T-helper 1 cell treated with Interleukin-12 subunit alpha and Interleukin-12 subunit beta and Interleukin-4 antibody, amounts not matched to agents 30 ng/mL and 1 ng/mL, for 36 hours (primary cell): ENCODE measurements at regions not wholly inside any gene's neighbourhood (a gene's known extent, or its start where the extent isn't known, plus 50 kb on each side); places are given as distances from the start of the nearest gene placed in this dataset.

Experiments
- intact Hi-C: fragments of 100-400 bp; cut with micrococcal nuclease; formaldehyde crosslinking; loops from one replicate; pipeline ENCODE4 v1.15.1; 2024

DNA sequence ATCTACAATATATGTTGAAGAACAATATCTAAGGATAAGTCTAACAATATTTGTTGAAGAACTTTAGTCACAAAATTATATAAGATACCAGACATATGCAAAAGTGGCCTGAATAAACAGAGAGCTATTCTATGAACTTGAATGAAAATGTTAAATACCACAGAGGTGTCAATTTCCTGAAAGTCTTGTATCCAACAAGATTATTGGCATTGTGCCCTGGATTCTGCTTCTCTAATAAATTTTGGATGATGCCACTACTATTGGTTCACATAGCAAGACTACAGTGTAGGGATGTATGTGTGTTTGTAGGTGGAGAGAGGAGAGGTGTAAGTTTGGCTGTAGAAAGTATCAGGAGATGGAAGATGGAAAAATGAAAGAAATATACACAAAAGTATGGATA, 731.8 kb upstream of the RGMB start:
- intact Hi-C loops, result no loop called here

- intact Hi-C loops, result no loop called here
Measured at GRCh38 chr5:98042521-98042920, 730.9 kb upstream of the RGMB start.

DNA sequence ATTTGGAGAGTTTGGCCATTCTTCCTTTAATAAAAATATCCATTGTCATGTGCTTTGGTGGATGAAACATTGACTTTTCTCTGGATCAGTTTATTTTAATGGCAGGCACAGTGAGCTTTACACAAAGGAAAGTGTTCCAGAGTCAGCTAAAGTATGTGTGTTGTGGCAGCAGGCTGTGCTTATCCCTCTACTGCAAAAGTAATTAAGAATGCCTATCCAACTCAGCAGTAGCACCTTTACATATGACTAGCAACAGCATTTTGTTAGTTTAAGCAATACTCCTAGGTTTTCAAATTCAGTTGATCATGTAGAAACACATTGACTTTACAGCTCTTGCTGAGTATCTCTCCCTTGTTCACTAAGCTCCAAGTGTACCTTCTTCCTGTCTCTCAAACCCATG, 730.5 kb upstream of the RGMB start:
- intact Hi-C loops, result no loop called here

GRCh38 chr5:98050583-98050982, 722.9 kb upstream of the RGMB start:
- intact Hi-C loops, result no loop called here

- intact Hi-C loops, result no loop called here
Measured at GRCh38 chr5:98053170-98053569, 720.3 kb upstream of the RGMB start.

DNA sequence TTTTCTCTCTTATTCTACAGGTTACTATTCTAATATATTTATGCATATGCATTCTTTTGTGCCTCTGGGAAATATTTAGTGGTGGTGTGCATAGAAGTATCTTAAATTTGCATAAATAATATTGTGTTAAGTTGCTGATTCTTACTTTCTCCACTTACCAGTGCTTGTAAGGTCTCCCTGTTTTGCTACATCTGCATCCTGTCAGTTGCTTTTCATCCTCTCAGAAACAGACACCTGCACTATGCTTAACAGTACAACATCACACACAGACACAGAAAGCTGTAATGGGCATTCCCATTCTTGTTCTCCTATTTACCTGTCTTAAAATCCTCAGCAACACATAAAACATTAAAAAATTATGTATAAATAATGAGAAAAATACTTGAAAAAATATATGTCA, 713.3 kb upstream of the RGMB start:
- intact Hi-C loops, result no loop called here

- intact Hi-C loops, result no loop called here
Measured at GRCh38 chr5:98064118-98064685, 709.3 kb upstream of the RGMB start.

DNA sequence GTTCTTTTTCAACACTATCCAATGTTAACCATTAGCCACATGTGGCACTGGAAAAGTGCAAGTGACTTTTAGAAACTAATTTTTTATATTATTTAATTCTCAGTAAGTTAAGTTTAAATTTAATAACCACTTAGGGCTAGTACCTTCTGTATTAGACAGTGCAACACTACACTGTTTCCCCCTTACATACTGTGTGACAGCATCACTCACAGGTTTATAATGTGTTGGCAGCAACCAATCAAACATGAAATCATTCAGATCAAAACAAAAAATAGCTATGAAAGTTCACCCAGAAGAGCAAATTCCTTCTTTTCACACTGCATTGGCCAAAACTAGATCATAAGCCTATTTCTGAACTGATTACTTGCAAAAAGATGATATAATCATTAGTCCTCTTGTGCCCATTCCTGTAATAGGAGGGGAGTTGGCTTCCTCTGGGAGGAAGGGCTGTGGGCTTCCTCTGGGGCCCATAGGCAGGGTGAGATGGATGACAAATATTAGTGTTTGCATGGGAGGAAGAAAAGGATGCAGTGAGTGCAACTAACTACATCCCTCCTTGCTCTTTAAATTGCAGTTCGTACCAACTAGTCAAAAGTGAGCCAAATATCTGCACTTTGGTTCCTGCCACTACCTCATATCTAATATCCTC, 708.1 kb upstream of the RGMB start:
- intact Hi-C loops, result no loop called here

DNA sequence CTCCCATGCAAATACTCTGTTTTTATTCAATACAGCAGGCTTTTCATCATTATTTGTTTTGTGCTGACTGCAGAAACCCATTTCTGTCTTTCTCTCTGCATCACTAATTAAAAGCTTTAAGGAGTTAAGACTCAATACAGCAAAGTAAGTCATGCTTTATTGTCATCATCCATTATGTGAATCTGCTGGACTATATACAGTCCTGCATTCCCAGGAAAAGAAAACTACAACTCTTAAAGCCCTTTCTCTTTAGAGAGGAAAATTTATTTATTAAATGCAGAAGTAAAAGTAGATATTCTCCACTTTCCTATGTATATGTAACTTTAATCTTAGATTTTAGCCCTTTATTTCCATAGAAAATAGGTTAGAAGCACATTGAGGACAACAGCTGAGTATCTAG, 706.6 kb upstream of the RGMB start:
- intact Hi-C loops, result no loop called here

GRCh38 chr5:98069876-98070512, 703.5 kb upstream of the RGMB start:
- intact Hi-C loops, result no loop called here

- intact Hi-C loops, result no loop called here
Measured at GRCh38 chr5:98072921-98073320, 700.5 kb upstream of the RGMB start.

- intact Hi-C loops, result no loop called here
Measured at GRCh38 chr5:98076501-98076900, 697.0 kb upstream of the RGMB start.

- intact Hi-C loops, result no loop called here
Measured at GRCh38 chr5:98085593-98085992, 687.9 kb upstream of the RGMB start.

DNA sequence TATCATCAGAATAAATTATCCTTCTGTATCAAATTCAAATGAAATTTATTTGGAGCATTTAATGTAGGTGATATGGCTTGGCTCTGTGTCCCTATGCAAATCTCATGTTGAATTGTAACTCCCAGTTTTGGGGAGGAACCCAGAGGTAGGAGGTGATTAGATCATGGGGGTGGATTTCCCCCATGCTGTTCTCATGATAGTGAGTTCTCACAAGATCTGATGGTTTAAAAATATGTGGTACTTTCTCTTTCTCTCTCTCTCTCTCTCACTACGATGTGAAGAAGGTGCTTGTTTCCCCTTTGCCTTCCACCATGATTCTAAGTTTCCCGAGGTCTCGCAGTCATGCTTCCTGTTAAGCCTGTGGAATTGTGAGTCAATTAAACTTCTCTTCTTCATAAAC, 678.4 kb upstream of the RGMB start:
- intact Hi-C loops, result no loop called here

- intact Hi-C loops, result no loop called here
Measured at GRCh38 chr5:98096155-98096554, 677.3 kb upstream of the RGMB start.

- intact Hi-C loops, result no loop called here
Measured at GRCh38 chr5:98099448-98100105, 673.9 kb upstream of the RGMB start.

GRCh38 chr5:98101131-98101530, 672.3 kb upstream of the RGMB start:
- intact Hi-C loops, result no loop called here

DNA sequence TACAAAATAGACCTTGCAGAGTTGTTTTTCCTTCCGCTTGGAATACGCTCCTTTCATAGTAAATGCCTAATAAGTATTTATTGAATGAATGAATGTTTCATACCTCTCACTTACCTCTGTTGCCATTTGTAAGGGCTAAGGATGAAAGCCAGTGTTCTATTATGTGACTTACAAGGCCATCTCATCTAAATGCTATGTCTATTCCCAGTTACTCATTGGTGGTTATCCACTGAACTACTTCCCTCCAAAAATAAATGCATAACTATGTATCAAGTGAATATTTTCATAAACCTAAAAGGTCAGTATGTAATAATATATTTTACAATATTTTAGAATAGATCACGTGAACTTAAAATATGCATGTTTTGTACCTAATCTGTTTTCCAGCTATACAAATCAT, 670.5 kb upstream of the RGMB start:
- intact Hi-C loops, result no loop called here

DNA sequence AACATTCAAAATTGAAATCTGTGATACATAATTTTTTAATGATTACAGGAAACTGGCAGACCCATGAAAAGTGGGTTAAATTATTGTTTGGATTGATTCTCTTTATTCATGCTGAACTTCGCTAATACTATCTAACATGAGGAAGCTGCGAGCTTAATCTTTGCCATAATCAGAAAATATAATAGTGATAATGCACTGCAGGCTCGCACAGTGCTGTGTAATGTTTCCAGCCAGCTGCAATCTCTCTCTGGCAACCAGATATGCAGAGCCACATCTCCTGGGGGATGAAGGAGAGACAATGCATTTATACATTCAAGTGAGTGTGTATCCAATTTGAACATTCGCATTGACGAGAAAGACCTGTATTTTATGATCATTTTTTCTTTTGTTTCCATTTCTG, 669.7 kb upstream of the RGMB start:
- intact Hi-C loops, result no loop called here

DNA sequence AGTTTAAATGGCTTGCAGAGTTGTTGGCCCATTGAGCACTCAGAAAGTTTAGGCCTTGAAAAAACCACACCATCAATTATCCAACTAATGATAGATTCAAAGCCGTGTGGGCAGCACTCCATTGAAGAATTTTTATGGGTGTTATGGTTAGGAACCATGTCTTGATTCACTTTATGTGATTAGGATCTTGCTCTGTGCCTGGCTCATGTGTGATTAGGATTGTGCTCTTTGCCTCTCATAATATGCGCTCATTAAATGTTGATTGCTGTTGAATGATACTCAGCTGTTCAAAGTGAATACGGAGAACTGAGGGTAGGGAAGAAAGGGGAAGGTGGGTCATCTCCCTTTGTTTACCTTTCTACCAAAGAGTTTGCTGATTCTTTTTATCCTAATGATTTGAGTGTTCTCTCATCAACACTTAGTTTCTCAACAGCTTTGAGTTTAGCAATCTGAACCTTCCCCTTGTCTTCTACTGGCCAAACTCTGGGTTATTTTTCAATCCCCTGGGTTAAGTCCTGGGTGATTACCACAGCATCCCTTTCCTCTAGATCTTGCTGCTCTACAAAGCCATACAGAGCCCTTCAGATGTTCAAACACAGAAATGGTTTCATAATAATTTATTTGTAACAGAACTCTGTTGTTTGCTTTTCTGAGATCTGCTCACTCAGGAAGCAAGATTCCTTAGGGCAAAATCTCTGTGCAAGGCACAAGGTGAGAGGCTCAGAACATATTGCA, 668.8 kb upstream of the RGMB start:
- intact Hi-C loops, result no loop called here

DNA sequence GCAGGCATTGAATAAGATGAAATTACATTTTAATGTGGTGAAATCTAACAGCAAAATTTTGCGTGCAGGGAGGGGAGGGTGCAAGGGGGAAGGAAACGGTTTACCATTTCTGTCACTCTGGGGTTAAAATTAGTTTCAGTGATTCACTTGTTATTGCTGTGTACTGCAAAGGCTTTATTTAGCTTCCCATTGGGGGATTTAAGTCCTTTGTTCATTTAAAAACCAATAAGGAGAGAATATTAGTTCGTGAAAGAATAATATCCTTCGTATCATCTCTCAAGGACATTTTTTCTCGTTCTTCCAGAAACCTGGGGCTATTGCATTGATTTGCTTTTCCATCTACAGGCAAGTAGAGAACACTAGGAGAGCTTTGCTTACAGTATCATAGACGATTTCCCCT, 667.8 kb upstream of the RGMB start:
- intact Hi-C loops, result no loop called here
